HG03442 (cell line): ENCODE measurements at regions not wholly inside any gene's neighbourhood (a gene's known extent, or its start where the extent isn't known, plus 50 kb on each side); places are given as distances from the start of the nearest gene placed in this dataset.
A peak's percentile ranks its signal among the peaks of the same experiment; 100 is the strongest.

Experiments used
- ATAC-seq: cut with Tn5 transposase; IDR thresholded peaks from one replicate; pipeline ENCODE4 v1.9.1; 2021; ENCODE audit warnings: mild to moderate bottlenecking, moderate library complexity; ENCODE audit not compliant: unreplicated experiment

- ATAC-seq: no peak
These were observed 463.8 kb downstream of the BMP2 start for GRCh38 chr20:7231303-7231702.

DNA sequence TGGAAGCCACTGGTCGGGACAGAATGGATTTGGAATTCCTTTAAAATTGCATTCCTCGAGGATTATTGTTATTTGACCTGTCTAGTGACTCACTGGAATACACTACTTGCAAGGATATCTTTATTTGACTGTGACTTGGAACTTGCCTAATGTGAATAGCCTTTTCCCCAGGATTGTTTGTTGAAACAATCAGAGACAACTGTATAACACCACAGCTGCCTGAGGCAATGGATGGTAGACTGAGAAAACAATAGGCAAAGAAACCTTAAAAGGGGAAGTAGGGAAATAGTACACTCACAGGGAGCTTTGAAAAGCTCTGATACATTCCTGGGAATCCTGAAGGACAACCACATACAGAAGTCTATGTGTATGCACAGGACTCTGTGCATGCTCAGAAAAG lies 465.3 kb downstream of the BMP2 start:
- no peak for ATAC-seq

DNA sequence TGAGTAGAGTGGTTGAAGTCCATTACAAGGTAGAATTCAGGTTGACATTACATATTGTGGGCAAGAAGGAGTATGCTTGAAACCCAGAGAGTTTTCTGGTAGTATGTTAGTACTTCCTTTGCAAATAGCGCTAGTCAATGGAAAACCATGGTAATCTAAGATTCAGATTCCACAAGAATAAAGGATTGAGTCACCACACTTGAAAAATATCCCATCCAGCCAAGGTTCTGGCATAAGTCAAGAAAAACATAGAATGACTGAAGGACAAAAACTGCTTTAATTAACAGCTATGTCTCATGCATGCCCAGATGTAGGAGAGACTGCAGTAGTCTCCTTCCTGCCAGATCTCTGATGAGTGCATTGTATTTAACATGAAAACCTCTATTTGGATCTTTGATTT lies 469.8 kb downstream of the BMP2 start:
- no peak for ATAC-seq

DNA sequence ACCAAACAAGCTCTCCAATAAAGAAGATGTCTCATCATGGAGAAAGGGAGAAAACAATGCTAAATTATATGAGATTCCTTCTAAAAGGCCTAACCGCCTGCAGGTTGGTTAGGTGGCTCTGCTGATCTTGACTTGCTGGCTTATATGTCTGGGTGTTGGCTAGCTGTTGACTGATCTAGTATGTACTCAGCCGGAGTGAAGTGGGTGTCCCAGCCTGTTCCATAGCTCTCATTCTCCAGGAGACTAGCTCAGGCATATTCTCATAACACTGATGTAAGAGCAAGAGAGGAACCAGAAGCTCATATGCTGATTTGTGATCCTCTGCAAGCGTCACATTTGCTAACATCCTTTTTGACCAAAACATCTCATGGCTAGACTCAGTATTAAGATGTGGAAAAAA lies 473.0 kb downstream of the BMP2 start:
- no peak for ATAC-seq

DNA sequence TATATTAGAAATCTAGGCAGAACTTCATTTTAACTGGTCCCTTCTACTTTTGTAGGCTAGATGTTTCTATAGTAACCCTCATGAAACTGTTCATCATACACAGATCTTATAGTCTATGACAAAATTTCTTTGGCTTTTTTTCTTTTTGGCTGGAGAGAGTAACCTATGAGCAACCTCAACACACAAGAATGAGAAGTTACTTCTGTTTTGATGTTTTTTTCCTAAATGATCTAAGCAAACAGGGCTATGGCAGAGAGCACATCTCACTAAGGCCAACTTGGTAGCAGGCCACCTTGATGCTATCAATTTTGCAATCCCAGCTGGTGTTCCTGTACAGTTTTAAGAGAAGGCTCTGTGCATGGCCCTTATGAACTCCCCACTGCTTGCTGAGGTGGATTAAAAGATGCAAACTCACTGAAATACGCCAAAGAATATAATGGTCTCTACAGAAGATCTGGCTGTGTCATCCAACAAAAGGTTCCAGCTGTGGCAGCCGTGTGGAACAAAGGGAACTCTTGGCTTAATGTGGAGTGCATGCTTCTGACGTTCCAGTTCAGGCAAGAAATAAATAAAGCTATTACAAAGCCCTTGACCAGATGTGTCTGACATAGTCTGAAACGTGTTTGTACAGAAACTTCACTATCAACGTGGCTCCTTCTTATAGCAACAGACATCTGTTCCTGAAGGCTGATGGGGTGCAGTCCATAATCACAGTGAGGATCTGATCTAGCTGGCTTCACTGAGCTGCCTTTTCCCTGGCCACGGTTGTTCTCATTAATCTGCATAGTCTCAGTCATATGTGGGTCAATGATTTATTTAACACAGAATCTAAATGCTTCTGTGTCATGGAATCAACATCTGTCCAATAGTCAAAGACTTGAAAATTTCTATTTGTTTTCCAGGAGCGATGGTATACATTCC lies 481.1 kb downstream of the BMP2 start:
- ATAC-seq: no peak

GRCh38 chr20:7250337-7250736 lies 482.9 kb downstream of the BMP2 start:
- no peak for ATAC-seq

DNA sequence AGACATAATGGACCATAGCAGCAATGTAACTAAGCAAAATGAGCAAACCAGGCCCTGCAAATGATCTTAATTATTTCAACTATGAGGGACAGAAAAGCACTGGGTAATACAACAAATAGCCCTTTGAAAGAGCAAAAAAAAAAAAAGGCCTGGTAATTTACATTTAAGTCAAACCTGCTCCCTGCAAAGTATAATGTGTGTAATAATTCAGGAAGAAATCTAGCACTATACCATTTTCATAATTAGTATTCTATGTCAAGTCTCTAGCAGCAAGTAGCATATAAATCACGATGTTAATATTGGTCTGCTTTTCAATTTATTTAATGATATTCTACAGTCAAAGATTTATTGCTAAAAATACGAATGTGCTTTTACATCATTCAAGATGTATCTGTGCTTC lies 489.6 kb downstream of the BMP2 start:
- ATAC-seq: no peak

GRCh38 chr20:7257692-7258466 lies 490.4 kb downstream of the BMP2 start:
- no peak for ATAC-seq

- no peak for ATAC-seq
These were observed 495.3 kb downstream of the BMP2 start for GRCh38 chr20:7262803-7263202.

DNA sequence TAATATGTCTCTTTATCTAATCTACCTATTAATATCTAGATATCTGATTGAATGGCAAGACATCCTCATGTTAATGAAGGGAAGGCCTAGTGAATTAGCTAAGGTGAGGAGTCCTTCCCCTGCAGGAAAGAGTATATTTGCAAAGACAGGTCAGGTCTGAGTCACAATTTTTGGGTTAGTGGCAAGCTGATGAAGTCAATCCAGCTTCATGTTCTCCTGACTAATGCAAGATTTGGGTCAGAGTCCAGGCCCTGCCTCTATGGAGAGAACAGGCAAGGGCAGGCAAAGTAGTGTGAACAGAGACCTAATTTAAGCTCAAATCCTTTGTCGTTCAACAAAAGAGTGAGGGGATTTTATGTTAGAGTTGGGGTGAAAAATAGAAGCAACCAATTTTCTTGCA lies 496.7 kb downstream of the BMP2 start:
- no peak for ATAC-seq

- no peak for ATAC-seq
These were observed 502.0 kb downstream of the BMP2 start for GRCh38 chr20:7269452-7269851.

DNA sequence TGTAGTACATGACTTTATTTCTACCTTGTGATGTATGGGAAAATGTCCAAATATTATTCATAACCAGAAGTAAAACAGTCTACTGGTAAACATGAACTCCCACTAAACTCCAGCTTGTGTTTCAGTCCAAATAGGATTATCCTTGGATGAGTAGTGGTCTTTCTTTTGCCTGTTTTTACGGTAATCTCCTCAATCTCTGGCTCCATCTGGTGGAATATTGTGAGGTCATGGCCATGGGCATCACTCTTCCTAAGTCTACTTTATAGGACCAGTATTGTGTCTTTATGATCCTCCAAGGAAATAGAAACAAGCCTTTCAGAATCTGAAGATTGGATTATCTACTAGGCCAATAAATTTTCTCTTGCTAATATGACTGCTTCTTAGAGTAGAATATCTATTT lies 505.0 kb downstream of the BMP2 start:
- no peak for ATAC-seq

DNA sequence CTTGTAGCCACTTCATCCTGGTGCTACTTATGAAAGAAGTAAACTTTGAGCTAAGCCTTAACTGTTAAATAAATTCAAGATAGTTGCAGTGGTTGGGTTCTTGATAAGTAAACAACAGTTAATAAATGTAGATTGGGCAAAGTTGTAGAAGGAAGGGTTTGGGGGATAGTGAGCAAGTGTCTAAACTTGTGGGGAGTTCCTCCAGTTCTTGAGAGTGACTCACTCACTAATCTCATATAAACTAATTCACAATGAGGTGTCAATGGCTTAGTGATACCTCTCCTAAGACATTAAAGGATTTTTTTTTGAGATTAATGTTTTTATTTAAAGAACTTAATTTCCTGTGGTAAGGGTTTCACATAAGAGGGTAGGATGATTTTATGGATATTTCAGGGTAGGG lies 507.4 kb downstream of the BMP2 start:
- ATAC-seq: no peak

- ATAC-seq: no peak
These were observed 508.3 kb downstream of the BMP2 start for GRCh38 chr20:7275645-7276237.

DNA sequence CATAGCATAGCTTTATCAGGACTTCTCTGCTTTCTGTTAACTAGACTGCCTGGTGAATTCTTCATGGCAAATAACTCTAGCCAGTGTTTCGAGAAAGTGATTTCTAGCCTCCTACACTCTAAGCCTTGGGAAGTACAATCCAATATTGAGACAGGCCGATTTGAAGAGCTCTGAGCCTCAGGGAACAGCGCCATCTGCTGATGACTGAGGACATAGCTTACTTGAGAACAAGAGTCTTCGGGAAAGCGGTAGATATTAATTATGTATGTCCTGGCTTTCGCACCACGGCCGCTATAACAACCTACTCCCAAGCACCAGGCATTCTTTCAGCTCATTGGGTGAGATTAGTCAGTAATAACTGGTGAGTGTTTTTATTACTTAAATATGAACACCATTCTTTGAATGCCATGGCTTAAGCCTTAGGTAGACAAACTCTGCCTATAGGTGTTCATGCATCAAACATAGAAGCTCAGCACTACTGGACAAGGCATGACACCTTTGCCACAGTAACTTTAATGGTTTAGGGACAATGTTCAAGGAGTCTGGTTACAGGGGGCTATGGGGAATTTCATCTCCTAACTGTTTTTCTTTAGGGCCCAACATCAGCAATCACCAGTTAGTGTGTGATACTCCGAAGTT lies 518.6 kb downstream of the BMP2 start:
- peak; percentile 70 for ATAC-seq

- no peak for ATAC-seq
These were observed 523.9 kb downstream of the BMP2 start for GRCh38 chr20:7291323-7291943.

GRCh38 chr20:7291946-7292345 lies 524.5 kb downstream of the BMP2 start:
- no peak for ATAC-seq

DNA sequence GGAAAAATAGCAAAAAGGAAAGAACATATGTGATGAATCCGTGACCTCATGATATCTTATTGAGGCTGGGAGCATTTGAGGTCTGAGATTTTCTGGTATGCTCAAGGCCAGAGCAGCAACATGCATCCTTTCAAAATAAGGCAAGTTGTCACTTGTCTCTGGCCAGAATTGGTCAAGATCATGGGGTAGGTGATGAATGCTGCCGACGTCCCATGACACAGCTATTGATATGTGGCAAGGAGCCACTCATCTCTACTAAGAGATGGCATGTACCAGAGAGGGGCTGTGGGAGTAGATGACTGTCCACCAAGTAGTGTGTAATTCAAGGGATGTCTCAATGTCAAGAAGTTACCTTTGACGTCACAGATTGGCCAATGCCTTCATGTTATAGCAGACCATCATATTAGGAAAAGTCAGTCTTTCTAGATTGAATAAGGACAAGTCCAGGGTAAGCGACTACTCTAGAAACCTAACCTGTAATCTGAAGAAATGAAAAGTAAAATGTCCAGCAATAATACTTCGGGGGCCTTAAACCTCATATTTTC lies 527.4 kb downstream of the BMP2 start:
- no peak for ATAC-seq

GRCh38 chr20:7301807-7302206 lies 534.3 kb downstream of the BMP2 start:
- no peak for ATAC-seq

- ATAC-seq: no peak
These were observed 534.8 kb downstream of the BMP2 start for GRCh38 chr20:7302250-7302649.

DNA sequence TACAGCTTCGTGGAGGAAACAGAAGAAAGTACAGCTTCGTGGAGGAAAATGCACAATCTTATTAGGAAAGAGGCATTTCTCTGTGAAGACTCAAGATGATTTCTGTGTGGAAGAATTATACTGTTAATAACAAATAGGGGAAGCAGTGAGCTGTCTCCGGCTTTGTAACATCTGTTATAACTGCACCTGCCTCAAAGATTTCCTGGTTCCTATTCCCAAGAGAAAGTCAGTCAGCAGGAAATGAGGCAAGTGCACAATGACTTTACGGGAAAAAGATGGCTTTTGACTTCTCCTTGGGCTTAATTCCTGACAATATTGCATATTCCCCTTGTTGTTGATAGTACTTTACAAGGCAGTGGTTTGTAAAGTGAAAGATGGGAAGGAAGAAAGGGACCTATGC lies 538.5 kb downstream of the BMP2 start:
- ATAC-seq: no peak
